ENCODE measurements at regions not wholly inside any gene's neighbourhood (a gene's known extent, or its start where the extent isn't known, plus 50 kb on each side); places are given as distances from the start of the nearest gene placed in this dataset.

GRCh38 chr10:47195274-47195885 is 104.6 kb upstream of the GDF10 start:
- no peaks in the 10 kb centered on the region for H3K36me3 ChIP-seq
- no peak for TF ChIP-seq CTCF (IDR thresholded peaks at IDR 0.05)

GRCh38 chr10:47196691-47197090 is 103.3 kb upstream of the GDF10 start:
- TF ChIP-seq CTCF (IDR thresholded peaks at IDR 0.05), result no peak
- Histone ChIP-seq H3K27me3 (no peaks in the 10 kb centered on the region), H3K36me3 (no peaks in the 10 kb centered on the region), H3K9me3 (no peaks in the 10 kb centered on the region), H3K4me3 (ENCODE audit: low read depth in 1 of 2, low read length in 1 of 2) (no peak overlapping the region), H3K4me1 (ENCODE audit: control insufficient read depth in 1 of 2, insufficient read depth in 1 of 2, low read depth in 1 of 2, low read length in 1 of 2) (no peaks in the 10 kb centered on the region), H3K27ac (no peak overlapping the region)

More at GRCh38 chr10:47195274-47195885, 104.6 kb upstream of the GDF10 start:
- H3K9me3 ChIP-seq, result no peaks in the 10 kb centered on the region
- no peak overlapping the region for H3K27ac ChIP-seq
- no peaks in the 10 kb centered on the region for H3K4me1 ChIP-seq (ENCODE audit: control insufficient read depth in 1 of 2, insufficient read depth in 1 of 2, low read depth in 1 of 2, low read length in 1 of 2)
- no peaks in the 10 kb centered on the region for H3K27me3 ChIP-seq
- no peak overlapping the region for H3K4me3 ChIP-seq (ENCODE audit: low read depth in 1 of 2, low read length in 1 of 2)

GRCh38 chr10:47198221-47198620 is 101.8 kb upstream of the GDF10 start:
- no peak overlapping the region for H3K4me3 ChIP-seq (ENCODE audit: low read depth in 1 of 2, low read length in 1 of 2)
- no peaks in the 10 kb centered on the region for H3K36me3 ChIP-seq
- H3K4me1 ChIP-seq (ENCODE audit: control insufficient read depth in 1 of 2, insufficient read depth in 1 of 2, low read depth in 1 of 2, low read length in 1 of 2), result no peaks in the 10 kb centered on the region
- H3K9me3 ChIP-seq, result no peaks in the 10 kb centered on the region
- no peak for TF ChIP-seq CTCF (IDR thresholded peaks at IDR 0.05)
- no peaks in the 10 kb centered on the region for H3K27me3 ChIP-seq
- H3K27ac ChIP-seq, result no peak overlapping the region

- TF ChIP-seq CTCF (IDR thresholded peaks at IDR 0.05), result no peak
- H3K9me3 ChIP-seq, result no peaks in the 10 kb centered on the region
- no peak overlapping the region for H3K4me3 ChIP-seq (ENCODE audit: low read depth in 1 of 2, low read length in 1 of 2)
- no peak overlapping the region for H3K27ac ChIP-seq
- no peaks in the 10 kb centered on the region for H3K27me3 ChIP-seq
- peaks cover 9 to 12% of the 10 kb centered on the region in 2 experiments for H3K4me1 ChIP-seq (ENCODE audit: control insufficient read depth in 1 of 2, insufficient read depth in 1 of 2, low read depth in 1 of 2, low read length in 1 of 2)
- no peaks in the 10 kb centered on the region for H3K36me3 ChIP-seq
Measured at GRCh38 chr10:47205192-47205591, 94.8 kb upstream of the GDF10 start.

- Histone ChIP-seq H3K27me3 (no peaks in the 10 kb centered on the region), H3K9me3 (no peaks in the 10 kb centered on the region), H3K4me1 (ENCODE audit: control insufficient read depth in 1 of 2, insufficient read depth in 1 of 2, low read depth in 1 of 2, low read length in 1 of 2) (peaks cover 9 to 12% of the 10 kb centered on the region in 2 experiments), H3K36me3 (no peaks in the 10 kb centered on the region), H3K27ac (no peak overlapping the region), H3K4me3 (ENCODE audit: low read depth in 1 of 2, low read length in 1 of 2) (no peak overlapping the region)
- no peak for TF ChIP-seq CTCF (IDR thresholded peaks at IDR 0.05)
Measured at GRCh38 chr10:47206449-47207280, 93.3 kb upstream of the GDF10 start.
